ENCODE measurements at regions not wholly inside any gene's neighbourhood (a gene's known extent, or its start where the extent isn't known, plus 50 kb on each side); places are given as distances from the start of the nearest gene placed in this dataset.

DNA sequence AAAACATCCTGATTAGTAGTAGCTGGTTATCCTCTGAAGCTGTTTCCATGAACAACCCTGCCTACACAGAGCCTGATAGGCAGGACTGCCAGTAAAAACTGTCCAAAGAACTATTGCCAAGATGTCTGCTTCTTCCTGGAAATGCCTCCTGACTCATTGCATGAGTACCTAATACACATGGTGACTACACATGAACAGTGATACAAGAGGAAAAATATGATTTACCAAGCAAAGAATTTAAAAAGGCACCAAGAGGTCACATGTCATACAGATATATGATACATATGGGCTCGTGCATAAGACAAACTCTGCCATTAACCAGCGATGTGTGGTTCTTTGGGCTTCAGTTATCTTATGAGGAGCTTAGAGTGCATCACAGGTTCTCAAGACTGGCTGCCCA is 552.3 kb downstream of the SLC16A7 start:
- DNase-seq = no peak

DNA sequence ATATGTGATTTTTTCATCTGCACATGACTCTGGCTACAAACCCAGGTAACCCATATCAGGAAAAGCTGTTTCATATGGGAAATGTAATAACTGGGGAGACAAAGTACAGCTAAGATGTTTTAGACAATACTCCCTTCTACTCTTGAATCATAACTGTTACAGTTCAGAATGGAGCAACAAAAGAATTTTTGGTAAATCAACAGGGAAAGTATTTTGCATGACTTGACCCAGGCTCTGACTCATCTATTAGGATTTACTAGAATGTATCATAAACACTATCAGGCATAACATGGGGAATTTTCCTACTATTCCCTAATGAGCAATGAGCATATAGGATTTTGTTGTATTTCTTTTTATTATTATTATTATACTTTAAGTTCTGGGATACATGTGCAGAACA is 553.0 kb downstream of the SLC16A7 start:
- no peak for DNase-seq

DNA sequence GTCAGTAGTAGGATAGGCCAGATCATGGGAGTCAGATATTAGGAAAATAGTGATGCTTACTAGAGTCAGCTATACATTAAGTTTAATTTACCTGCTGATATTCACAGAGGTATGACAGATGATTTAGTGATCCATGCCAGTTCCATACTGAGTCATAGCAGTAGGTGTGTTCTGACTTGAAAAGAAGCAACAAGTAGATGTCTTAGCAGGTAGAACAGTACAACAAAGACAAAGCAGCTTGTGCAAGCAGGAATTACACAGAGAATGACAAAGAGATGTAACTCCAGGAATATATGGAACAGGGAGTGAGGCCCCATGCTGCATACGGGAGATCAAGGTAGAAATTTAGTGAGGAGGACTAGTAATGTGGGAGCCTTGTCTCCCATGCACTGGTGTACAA is 556.9 kb downstream of the SLC16A7 start:
- DNase-seq = no peak

DNA sequence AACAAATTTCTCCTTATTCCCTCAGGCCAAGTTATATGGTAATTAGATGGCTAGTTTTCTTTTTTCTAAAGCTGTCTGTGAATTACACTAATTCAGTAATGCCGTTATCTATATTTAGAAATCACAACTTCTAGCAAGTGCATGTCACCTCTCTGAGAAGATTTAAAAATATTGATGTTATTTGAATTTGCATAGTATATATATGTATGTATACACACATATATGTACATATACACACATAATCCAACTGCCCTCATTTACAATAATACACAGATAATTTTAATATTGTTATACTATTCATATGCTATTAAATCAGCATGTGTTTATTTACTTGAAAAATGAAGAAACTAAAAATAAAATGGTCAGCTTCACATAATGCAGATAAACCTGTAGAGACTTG is 563.9 kb downstream of the SLC16A7 start:
- no peak for DNase-seq

DNA sequence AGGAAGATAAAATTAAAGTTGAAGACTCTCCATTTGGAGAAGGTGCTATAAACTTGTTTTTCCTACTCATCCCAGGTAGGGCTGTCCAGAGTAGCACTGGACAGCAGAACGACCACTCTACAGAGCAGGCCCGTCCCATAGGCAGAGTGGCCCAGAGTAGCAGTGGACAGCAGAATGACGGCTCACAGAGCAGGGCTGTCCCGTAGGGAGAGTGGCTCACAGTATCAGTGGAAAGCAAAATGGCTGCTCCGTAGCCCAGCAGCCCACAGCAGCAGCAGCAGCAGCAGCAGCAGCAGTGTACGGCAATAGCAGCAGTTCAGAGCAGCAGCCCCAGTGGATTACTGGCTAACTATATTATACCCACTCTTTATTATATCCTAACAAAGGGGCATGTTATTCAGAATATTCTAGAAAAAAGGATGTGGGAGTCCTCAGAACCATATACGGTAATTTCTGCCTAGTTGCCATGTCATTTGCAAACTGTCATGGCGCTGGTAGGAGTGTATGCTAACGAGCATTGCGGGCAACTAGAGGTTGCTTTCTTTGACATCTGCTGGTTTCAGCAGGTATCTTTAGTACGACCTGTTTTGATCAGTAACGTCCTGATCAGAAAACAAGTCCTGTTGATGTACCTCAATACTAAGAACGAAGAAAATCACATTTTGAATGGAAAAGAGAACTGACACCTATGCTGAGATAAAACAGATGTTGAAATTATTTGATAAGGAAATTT is 567.3 kb downstream of the SLC16A7 start:
- no peak for DNase-seq

DNA sequence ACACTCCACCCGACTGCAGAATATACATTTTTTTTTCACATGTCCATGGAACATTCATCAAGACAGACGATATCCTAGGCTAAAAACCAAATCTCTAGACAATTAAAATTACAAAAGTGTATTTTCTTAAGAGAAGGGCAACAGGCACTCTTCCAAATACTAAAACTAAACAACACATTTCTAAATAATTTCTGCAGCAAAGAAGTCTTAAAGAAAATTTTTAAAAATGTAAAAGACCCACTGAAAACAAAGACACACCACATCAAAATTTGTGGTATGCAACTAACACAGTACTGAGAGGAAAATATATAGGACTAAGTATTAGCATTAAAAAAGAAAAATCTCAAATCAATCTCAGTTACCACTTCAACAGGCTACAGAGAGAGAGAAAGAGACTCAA is 570.0 kb downstream of the SLC16A7 start:
- DNase-seq = no peak

DNA sequence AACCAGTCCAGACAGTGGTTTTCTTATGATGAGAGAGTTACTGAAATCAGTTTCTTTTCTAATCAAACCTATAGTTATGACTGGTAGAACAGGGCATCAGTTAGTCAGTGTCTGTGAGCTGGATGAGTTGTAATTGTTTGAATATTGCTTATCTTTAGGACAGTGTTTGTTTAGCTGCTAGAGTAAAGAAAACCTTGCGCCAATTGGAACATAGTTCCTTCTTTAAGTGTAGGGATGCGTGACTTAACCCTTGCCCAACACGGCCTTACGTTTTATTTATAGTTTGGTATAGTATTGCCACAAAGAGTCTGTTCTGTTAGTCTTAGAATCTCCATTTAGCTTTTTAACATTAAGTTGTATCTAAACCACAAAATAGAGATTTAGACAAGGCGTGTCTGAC is 572.6 kb downstream of the SLC16A7 start:
- no peak for DNase-seq

DNA sequence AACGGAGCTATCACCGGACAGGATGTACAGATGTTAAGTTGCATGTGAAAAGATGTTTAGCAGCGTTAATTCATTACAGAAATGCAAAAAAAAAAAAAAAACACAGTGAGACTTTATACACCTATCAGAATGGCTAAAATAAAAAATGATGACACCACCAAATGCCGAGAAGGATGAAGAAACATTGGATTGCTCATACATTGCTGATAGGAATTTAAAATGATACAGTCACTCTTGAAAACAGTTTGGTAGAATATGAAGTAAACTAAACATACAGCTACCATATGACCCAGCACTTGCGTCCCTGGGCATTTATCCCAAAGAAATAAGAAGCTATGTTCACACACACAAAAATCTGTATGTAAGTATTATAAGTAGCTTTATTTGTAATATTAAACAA is 574.1 kb downstream of the SLC16A7 start:
- no peak for DNase-seq

DNA sequence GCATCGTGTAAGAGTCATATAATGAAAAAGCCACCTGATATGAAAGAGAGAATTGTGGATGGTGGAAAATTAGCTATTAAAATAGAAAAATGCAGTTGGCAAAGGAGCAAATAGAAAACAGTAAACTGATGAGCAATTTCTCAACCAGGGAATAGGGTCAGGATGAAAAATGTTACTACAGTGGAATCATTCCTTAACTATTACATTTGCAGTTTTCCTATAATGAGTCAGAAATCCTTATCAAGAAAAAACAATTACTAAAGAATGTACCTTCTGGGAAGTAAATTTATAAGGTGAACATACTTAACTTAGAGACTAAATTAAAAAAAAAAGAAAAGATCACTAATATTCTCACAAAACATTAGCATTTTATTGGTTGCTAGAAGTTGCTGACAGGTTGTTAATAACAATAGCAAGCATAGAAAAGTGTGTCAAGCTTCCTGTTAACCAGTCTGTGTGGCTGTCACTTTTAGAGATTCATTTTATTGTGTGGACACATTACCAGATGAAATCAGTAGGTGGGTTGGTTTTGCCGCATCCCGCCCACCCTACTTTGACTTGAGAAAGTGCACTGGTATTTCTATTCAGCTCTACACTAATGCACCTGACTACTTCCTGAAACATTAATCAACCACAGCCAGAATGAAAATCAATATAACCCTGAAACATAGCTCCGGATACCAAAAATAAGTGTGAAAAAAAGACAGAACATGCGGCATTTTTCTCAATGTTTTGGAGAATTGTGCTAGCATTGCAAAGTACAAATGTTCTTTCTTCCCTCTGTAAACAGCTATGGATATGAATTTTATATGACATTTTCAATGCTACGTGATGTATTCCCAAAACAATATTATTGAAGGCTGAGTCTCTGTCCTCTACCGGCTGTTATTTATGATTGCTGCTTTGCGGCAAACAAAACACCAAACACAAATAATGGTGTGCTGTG is 576.7 kb downstream of the SLC16A7 start:
- DNase-seq = no peak

DNA sequence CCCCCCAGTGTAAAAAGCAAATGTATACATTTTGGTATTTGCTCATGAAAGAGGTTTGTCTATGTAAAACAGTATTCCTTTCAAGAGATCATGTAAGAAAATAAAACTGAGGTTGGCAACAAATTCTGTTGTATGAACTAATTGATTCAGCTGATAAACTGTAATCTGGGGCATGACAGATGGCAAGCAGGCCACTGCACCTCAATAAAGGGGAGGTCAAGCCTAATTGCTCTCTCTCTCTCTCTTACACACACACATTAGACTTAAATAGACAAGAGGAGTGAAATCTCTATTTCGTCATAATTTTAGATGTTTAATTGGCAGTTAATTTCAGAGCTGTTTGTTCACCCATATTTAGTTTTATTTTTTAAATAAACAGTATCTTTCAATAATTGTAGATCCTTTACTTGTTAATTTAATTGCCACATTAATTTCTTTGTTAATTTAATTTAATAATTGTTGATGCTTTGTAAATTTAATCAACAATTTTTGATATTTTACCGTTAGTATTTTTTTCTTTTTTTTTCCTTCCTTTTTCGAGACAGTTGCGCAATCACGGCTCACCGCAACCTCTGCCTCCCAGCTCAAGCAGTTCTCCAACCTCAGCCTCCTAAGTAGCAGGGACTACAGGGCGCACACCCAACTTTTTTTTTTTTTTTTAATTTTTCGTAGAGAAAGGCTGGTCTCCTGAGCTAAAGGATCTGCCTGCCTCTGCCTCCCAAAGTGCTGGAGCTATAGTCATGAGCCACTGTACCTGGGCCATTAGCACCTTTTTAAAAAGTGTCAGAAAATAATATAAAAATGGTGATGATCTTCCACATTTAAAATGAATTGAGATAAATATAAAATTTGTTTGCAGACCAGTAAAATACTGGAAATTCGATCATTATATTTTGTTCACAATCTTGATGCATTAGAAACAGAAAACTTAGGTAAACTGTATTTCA is 577.7 kb downstream of the SLC16A7 start:
- DNase-seq = no peak

DNA sequence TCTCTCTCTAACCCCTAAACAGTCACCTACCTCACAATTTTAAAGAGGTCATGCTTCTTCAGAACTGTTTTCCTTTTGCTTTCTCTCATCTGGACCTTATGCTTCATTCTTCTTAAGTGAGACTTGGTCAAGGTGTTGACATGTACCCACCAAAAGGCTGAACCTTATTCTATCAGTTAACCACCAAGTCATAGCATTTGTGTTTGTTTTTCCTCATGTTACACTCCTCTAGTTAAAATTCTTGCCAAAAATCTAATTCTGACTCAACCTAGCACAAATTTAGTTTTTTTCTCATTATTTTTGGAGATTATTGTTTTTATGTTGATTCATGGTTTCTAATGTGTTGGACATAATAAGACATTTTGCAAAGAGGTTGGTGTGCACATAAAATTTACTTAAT is 578.6 kb downstream of the SLC16A7 start:
- no peak for DNase-seq

DNA sequence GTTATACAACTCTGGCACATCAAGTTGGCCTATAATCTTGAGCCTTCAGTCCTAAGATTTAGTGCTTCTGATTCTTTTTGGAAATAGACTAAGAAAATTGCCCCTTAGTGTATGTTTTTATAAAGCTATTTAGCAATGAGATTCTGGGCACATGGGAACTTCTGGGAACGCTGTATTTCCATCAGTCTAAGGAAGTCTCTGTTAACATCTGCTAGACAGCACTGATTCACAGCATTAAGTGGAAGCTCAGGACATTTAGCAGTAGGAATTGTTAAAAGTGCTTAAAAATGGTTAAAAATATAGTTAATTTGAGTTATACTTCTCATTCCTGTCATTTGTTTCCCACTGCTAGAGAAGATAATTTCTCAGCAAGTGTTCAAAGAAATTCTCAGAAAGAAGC is 579.1 kb downstream of the SLC16A7 start:
- DNase-seq = no peak

DNA sequence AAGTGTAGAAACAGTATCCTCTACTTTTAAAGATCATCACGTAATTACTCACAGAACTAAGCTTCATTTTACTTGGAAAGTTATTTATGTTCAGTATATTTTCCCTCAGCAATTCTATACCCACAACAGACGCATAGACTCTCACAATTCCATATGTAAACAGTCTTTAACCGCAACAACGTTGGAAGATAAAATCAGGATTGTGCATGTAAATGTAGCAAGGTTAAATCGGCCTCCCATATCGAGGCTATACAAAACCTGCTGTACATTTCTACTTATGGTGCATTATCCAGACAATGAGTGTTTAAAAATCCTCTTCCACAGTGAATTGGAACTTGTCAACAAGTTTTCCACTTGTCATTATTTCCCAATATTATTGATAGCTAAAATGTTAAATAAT is 581.1 kb downstream of the SLC16A7 start:
- DNase-seq = no peak

DNA sequence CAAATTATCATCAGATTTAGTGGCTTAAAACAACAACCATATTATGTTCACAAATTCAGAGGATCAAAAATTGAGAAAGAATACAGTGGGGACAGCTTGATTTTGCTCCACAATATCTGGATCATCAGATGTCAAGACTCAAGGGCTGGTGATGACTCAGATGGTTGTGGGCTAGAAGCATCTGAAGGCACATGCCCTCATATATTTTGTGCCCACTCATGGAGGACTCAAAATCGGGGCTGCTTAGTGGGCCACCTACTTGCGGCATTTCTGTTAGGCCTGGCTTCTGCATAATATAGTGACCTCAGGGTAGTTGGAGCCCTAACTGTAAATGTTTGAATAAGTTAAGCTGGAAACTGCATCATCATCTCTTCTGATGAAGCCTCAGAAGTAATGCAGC is 584.5 kb downstream of the SLC16A7 start:
- no peak for DNase-seq

DNA sequence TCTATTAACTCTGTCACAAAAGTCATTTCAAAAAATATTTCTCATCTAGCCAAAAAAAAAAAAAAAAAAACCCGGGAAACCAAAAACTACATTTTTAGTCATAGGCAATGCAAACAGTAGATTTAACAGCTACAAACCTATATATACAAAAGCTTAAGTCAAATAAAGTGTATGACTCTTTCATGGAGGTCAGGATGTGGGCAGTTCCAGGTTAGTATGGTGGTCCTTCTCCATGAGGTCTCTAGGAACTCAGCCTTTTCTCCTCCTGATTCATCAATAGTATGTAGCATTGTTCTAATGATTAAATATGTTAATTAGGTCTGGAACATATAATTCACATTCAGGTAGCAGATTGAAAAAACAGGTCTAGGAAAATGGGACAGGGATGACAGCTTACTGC is 586.5 kb downstream of the SLC16A7 start:
- DNase-seq = no peak

DNA sequence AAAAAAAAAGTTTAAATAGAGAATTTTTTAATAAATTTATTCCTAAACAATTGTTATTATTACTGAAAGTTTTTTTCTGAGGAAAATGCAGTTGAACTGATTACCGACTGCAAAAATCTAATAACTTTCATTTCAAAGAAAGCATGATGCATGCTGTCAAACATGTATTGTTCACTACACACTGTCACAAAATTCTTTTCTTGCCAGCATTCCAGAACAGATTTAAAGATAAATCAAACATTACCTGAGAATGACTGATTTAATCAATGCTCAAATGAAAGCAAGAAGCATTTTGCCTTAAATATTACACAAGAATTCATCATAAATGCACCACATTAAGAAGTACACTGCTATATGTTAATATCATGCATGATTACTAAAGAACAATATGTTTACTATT is 588.3 kb downstream of the SLC16A7 start:
- DNase-seq = no peak

DNA sequence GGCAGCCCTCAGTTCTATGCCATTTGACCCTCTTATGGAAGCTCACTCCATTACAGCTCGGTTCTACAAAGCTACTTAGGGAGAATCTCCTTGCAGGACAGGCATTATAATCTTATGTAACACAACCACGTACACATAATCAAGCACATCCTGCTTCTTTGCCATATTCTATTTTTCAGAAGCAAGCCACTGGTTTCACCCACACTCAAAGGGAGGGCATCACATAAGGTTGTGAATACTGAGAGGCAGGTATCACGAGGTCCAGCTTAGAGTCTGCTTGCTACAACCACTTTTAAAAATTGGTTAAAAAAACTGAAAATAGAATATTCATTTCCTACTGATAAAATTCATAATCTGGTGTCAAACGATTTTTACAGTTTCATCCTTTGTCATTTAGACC is 589.2 kb downstream of the SLC16A7 start:
- DNase-seq = no peak

DNA sequence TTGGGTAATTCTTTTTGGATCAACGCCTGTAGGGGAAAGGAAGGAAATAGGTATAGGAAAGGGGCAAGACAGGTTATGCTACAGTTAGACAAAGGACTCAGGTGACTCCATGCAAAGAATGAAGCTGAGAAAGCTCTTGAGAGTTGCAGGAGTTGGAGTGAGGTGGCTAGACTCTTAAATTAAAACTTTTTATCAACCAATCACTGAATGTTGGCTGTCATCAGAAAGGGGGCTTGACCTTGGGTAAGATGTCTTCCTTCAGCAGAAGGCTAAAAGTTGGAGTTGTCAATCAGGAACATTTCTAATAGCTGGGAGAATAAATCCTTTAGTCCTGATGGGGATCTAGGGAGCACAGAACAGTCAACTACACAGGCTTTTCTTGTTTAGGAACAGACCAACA is 595.4 kb downstream of the SLC16A7 start:
- DNase-seq = no peak

DNA sequence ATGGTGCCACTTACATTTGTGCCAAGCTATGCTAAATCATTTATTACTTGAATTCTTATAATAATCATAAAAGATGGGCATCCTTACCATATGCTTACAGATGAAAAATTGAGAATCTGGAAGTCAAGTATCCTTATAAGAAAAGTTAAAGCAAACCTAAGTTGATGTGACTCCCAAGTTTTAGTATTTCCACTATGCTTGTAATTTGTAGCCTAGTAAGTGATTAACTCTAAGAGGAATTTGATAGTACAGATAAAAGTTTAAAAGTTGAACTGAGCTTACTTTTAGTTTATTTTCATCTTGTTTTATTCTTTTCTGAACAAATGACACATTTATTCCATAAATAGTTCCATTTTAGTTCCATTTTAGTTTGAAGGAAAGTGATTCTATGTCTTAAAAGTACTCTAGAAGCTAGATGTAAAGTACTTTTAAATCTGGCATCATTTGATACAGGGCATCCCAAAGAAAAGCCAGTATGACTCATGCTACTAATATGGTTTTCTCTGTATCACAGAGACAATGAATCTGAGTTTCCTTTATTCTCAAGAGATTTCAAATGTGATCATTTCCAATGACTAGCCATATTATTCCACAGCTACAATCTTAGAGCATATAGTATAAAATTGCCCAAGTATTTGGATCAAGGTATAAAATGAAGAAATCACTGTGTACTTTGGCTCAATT is 596.0 kb downstream of the SLC16A7 start:
- DNase-seq = no peak

DNA sequence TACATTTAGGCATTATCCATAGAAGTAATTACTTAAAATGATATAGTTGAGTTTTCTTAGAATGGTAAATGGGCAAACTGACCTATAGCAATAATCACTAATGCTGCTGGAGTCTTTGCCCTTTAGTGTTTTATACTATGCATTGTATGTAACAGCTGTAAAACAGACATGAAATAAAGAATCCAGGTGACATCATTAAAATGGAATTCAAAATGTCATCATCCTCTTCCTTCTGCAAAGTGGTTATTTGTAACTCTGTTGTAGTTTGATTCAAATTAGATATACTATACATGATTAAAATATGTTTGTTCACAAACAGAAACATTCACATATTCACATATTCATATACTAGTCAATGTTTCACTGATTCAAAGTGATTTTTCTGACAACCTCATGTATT is 598.8 kb downstream of the SLC16A7 start:
- DNase-seq = no peak

DNA sequence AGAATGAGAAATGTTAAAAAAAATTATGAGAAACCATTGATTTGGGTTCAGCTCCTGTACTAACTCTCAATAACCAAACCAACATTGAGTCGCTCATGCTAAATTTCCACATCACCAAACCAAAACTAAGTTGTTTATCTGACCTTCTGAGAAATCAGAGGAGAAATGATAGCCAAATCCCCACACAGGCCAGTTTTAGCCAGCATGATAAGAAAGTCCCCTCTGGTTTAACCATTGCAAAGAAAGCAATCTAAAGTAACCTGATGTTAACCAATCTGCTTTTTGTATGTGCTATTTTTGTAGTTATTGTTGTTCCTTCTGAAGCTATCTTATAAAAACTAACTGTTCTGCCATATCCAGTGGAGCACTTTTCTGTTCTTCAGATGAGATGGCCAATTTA is 599.7 kb downstream of the SLC16A7 start:
- DNase-seq = no peak

DNA sequence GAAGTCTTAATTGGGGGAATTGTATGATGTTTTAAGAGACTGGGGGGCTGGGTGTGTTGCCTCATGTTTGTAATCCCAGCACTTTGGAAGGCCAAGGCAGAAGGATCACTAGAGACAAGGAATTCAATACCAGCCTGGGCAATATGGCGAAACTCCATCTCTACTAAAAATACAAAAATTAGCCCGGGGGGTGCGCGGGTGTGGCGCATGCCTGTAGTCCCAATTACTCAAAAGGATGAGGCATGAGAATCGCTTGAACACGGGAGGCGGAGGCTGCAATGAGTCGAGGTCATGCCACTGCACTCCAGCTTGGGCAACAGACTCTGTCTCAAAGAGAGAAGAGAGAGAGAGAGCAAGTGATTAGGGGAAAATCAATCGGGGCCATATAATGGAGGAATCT is 600.5 kb downstream of the SLC16A7 start:
- no peak for DNase-seq

Data from skin of body (tissue), 1 donor.